ENCODE measurements at regions not wholly inside any gene's neighbourhood (a gene's known extent, or its start where the extent isn't known, plus 50 kb on each side); places are given as distances from the start of the nearest gene placed in this dataset.

DNA sequence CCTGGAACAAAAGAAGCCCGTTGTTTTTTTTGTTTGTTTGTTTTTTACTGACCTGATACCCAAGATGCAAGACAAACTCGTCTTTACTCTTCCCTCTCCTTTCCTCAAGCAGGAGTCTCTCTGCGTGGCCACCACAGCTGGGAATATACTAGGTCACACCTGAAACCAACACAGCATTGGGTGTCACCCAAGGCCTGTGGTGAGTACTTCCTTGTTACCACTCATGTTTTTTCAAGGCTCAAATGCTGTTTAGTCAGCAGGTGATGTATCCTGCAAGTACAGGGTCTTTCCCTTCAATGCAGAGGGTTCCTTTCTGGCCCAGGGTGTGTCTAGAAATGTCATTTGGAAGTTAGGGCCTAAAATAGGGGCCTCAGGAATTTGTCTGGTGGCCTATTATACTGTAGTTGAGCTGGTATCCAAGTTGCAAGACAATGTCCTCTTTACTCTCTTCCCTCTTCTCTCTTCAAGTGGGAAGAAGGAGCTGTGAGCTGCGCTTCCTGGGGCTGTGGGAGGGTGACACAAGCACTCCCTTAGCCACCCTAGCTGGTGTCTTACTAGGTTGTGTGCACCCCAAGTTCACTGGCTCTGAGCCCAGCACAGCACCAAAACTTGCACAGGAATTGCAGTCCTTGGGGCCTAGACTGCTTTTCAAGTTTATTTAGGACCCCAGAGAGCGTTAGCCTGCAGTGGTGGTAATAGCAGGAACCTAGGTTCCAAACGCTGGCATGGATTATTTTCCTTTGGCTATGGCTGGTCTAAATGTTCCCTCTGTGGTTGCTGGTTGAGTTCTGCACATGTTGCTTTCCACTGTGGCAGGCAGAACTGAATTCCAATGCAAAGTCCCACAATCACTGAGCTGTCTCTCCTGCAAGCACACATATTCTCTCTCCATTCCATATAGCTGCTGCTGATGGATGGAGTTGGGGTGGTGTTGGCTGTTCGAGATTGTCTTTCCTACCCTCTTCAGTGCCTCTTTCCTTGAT is 91.4 kb upstream of the LYPLAL1 start:
- intact Hi-C loops (cut with DNase I; ENCODE audit: low total_unique reads) = no loop called here
- 75 to 90% (median 87%) methylated on average over 7 of the region's 7 CpGs for WGBS, 5 donors

DNA sequence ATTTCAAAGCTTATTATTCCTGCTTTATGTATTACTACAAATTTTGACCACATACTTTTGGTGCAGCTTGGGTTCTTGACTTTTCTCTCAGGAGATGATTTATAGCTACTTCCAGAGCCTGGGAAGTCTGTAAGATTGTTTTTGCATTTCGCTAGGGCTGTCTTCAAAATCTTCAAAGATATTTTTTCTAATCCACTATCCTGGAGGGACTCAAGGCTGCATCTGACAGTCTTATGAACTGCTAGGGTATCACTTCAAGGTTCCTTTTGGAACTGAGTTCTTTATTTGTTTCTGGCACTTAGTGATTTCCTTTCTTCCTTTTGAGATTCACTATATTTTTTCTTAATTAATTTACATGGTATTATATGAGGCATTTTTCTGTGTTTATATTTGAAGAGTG is 90.0 kb upstream of the LYPLAL1 start:
- H3K27ac ChIP-seq = no peak overlapping the region
- no peak for DNase-seq

More for the DNA sequence above, 91.4 kb upstream of the LYPLAL1 start:
- Histone ChIP-seq H3K4me1 (no peaks in the 10 kb centered on the region), H3K27ac (no peak overlapping the region), H3K36me3 (no peaks in the 10 kb centered on the region), H3K4me3 (no peak overlapping the region), H3K27me3 (replicated peaks in 1 of 7) (no peaks in the 10 kb centered on the region), H3K9me3 (no peaks in the 10 kb centered on the region)
- TF ChIP-seq, protein P1, sequence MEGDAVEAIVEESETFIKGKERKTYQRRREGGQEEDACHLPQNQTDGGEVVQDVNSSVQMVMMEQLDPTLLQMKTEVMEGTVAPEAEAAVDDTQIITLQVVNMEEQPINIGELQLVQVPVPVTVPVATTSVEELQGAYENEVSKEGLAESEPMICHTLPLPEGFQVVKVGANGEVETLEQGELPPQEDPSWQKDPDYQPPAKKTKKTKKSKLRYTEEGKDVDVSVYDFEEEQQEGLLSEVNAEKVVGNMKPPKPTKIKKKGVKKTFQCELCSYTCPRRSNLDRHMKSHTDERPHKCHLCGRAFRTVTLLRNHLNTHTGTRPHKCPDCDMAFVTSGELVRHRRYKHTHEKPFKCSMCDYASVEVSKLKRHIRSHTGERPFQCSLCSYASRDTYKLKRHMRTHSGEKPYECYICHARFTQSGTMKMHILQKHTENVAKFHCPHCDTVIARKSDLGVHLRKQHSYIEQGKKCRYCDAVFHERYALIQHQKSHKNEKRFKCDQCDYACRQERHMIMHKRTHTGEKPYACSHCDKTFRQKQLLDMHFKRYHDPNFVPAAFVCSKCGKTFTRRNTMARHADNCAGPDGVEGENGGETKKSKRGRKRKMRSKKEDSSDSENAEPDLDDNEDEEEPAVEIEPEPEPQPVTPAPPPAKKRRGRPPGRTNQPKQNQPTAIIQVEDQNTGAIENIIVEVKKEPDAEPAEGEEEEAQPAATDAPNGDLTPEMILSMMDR (IDR thresholded peaks at IDR 0.05 in 8 of 11, conservative IDR thresholded peaks at IDR 0.05 in 3 of 11) = no peak
- TF ChIP-seq POLR2AphosphoS5 (IDR thresholded peaks at IDR 0.05) (no peak), POLR2A (IDR thresholded peaks at IDR 0.05) (no peak)
- DNase-seq = no peak

DNA sequence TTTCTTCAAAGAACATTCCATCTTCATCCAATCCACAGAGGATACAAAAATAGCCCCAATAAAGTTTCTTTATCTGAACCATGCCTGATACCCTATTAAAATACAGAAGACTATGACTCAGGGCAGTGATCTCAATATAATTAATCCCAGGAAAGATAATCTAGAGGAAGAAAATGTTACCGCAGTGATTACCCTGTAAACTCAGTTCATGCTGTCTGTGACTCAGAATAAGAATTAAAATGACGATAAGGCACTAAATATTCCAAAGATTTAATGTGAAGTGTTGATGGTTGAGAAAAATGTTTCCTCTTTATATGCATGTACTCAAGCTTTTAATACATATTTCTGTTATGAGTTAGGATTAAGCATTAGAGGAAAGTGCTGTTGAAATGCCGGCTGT is 88.6 kb upstream of the LYPLAL1 start:
- peaks cover 0 to 20% (median 2%) of the 10 kb centered on the region in 6 donors for H3K4me1 ChIP-seq
- H3K4me3 ChIP-seq = no peak overlapping the region
- no peak for DNase-seq
- WGBS, 5 donors = 89 to 96% (median 92%) methylated on average over 3 of the region's 3 CpGs
- intact Hi-C loops (cut with DNase I; ENCODE audit: low total_unique reads) = no loop called here
- H3K9me3 ChIP-seq = no peaks in the 10 kb centered on the region
- H3K36me3 ChIP-seq = no peaks in the 10 kb centered on the region
- TF ChIP-seq POLR2AphosphoS5 (IDR thresholded peaks at IDR 0.05) (no peak), POLR2A (IDR thresholded peaks at IDR 0.05) (no peak)
- TF ChIP-seq, protein P1 (IDR thresholded peaks at IDR 0.05 in 8 of 11, conservative IDR thresholded peaks at IDR 0.05 in 3 of 11) = no peak
- no peak overlapping the region for H3K27ac ChIP-seq
- H3K27me3 ChIP-seq (replicated peaks in 1 of 7) = no peaks in the 10 kb centered on the region

More for the DNA sequence above, 90.0 kb upstream of the LYPLAL1 start:
- Histone ChIP-seq H3K36me3 (no peaks in the 10 kb centered on the region), H3K27me3 (replicated peaks in 1 of 7) (no peaks in the 10 kb centered on the region), H3K4me3 (no peak overlapping the region), H3K4me1 (peaks cover 0 to 5% (median 0%) of the 10 kb centered on the region in 6 donors), H3K9me3 (no peaks in the 10 kb centered on the region)
- no peak for TF ChIP-seq POLR2AphosphoS5 (IDR thresholded peaks at IDR 0.05)
- no peak for TF ChIP-seq POLR2A (IDR thresholded peaks at IDR 0.05)
- TF ChIP-seq, protein P1 (IDR thresholded peaks at IDR 0.05 in 8 of 11, conservative IDR thresholded peaks at IDR 0.05 in 3 of 11) = no peak
- intact Hi-C loops (cut with DNase I; ENCODE audit: low total_unique reads) = no loop called here
- 72 to 91% (median 85%) methylated on average over 1 of the region's 1 CpG for WGBS, 5 donors

DNA sequence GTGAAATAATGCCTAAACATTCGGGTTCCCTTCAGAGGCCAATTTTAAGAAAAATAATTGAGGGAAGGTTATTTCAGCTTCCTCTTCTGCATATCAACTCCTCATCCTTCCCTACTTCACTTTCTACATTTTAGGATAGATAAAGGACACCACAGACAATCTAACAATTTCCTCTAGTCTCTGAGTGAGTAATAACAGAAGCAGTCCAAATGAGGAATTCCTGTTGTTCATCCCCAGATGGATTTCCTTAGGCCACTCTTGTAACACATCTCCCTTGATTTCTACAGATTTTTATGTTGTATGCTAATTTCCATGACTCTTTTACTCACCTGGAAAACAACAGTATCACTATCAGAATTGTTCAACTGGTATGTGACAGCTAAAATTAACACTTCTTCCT is 87.7 kb upstream of the LYPLAL1 start:
- H3K36me3 ChIP-seq = no peaks in the 10 kb centered on the region
- TF ChIP-seq POLR2AphosphoS5 (IDR thresholded peaks at IDR 0.05) (no peak), POLR2A (IDR thresholded peaks at IDR 0.05) (no peak)
- TF ChIP-seq, protein P1 (IDR thresholded peaks at IDR 0.05 in 8 of 11, conservative IDR thresholded peaks at IDR 0.05 in 3 of 11) = no peak
- H3K27ac ChIP-seq = no peak overlapping the region
- no peak overlapping the region for H3K4me3 ChIP-seq
- WGBS, 5 donors = 58 to 85% (median 66%) methylated on average over 1 of the region's 1 CpG
- intact Hi-C loops (cut with DNase I; ENCODE audit: low total_unique reads) = no loop called here
- peaks cover 0 to 24% (median 2%) of the 10 kb centered on the region in 6 donors for H3K4me1 ChIP-seq
- H3K9me3 ChIP-seq = no peaks in the 10 kb centered on the region
- no peak for DNase-seq
- no peaks in the 10 kb centered on the region for H3K27me3 ChIP-seq (replicated peaks in 1 of 7)
